GM12864 (cell line): ENCODE measurements at regions not wholly inside any gene's neighbourhood (a gene's known extent, or its start where the extent isn't known, plus 50 kb on each side); places are given as distances from the start of the nearest gene placed in this dataset.

Experiments used
- DNase-seq: peaks from one replicate; pipeline ENCODE4 v3.0.0-alpha.2; 2011; ENCODE audit warnings: low read depth
- H3K4me3 ChIP-seq: 2 replicates; pipeline ENCODE4 v1.5.1; 2011; ENCODE audit warnings: mild to moderate bottlenecking, low read depth, low read length, control low read depth
- CTCF ChIP-seq: IDR thresholded peaks from 2 replicates; pipeline ENCODE4 v1.5.1; 2011; ENCODE audit warnings: low read depth, mild to moderate bottlenecking, moderate library complexity, low read length, control low read depth, inconsistent platforms; ENCODE audit errors: missing control alignments

DNA sequence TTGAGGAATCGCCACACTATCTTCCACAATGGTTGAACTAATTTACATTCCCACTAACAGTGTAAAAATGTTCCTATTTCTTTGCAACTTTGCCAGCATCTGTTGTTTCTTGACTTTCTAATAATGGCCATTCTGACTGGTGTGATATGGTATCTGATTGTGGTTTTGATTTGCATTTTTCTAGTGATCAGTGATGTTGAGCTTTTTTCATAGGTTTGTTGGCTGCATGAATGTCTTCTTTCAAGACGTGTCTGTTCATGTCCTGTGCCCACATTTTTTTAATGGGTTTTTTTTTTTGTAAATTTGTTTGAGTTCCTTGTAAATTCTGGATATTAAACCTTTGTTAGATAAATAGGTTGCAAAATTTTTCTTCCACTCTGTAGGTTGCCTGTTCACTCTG is 615.9 kb downstream of the SEMA5A start:
- DNase-seq: no peak
- no peak for TF ChIP-seq CTCF
- no peak overlapping the region for H3K4me3 ChIP-seq

DNA sequence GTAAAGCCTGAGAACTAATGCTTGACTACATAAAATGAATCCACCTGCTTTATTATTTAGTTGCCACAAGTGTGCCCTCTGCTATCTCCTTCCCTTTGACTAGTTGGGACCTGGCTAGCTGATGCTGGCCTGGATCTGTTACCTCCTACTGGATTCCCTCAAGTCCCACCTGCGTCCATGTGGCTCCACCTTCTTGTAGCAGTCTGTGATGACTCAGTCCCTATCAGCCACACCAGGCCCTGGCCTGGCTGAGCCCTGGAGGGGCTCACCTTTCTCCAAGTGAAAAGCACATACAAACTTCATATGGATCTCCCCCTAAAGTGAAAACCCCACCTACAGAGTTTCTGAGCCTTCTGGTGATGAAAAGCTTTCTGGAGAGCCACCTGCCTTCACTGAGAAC is 611.4 kb downstream of the SEMA5A start:
- no peak for TF ChIP-seq CTCF
- no peak for DNase-seq
- H3K4me3 ChIP-seq: no peak overlapping the region

GRCh38 chr5:8940934-8941333 is 604.9 kb downstream of the SEMA5A start:
- DNase-seq: no peak
- H3K4me3 ChIP-seq: no peak overlapping the region
- no peak for TF ChIP-seq CTCF

DNA sequence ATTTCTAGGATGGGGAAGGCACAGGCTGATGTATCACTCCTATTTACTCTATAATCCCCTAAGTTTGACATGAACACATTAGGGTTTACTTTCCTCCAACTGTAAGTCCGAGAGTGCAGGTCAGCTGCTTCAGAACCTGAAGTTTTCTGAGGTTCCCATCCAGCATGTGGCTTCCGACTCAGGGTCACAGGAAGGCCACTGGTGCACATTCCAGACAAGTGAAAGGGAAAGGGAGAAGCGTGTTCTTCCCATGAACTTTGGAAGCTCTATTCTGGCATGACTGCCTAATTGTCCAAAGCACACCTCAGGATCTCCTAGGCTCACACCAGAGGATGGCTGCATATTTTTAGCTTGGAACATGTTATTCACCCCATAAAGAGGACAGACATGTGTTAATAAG is 602.6 kb downstream of the SEMA5A start:
- H3K4me3 ChIP-seq: no peak overlapping the region
- no peak for DNase-seq
- TF ChIP-seq CTCF: no peak

DNA sequence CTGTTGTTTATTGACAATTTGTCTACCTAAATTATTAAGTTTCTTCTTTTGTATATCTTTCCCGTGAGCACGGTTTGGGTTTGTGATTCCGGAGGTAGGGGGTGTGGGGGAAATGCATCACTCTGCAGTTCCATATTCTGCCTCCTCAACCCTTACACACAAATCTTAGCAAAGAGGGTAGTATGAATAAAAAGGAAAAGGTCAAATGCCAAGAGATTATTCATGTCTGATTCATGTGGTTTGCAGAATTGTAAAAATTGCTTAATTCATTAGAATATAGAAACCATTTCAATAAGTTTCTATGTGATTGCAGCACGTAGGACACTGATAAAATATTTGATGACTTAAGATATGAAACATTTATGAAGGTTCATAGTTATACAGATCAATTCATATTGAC is 601.9 kb downstream of the SEMA5A start:
- no peak overlapping the region for H3K4me3 ChIP-seq
- TF ChIP-seq CTCF: no peak
- DNase-seq: no peak

DNA sequence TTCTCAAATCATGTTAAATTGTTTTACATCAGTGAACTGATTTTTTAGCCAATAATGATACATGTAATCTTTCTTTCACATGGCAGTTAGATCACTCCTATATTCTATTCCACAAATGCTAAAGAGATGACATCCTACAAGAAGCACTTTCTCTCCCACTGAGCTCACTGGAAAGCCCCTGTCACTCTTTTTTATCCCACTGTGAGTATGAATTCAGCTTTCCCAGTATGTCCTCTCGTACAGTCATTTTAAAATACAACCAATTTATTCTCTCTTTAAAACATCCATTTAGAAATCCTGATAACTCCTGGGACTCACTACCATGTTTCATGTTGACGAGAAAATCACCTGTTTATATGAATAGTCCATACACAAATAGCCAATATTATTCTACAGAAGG is 599.9 kb downstream of the SEMA5A start:
- no peak overlapping the region for H3K4me3 ChIP-seq
- no peak for TF ChIP-seq CTCF
- no peak for DNase-seq

- DNase-seq: peak; percentile 82
- no peak overlapping the region for H3K4me3 ChIP-seq
- TF ChIP-seq CTCF: no peak
These were observed 596.0 kb downstream of the SEMA5A start for GRCh38 chr5:8949908-8950307.
